ENCODE measurements at regions not wholly inside any gene's neighbourhood (a gene's known extent, or its start where the extent isn't known, plus 50 kb on each side); places are given as distances from the start of the nearest gene placed in this dataset.

DNA sequence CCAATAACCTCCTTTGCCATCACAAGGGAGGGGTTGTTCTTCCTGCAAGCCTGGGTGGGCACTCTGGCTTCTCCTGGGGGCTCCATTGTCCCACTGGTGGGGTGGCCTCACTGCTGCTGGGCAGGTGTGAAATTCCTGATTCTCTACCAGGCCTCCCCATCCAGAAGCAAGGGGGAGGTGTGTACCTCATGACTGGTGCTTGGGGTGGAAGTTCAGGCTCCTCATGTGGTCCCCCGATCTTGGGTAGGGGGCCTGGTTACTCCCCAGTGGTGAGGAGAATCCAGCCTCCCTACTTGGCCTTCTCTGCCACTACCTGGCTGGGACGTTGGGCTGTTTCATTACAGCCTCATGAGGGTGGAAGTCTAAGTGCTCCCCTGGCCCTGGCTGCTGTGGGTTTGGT is 433.9 kb downstream of the IRX2 start:
- no peak for DNase-seq (ENCODE audit: low read depth)
- TF ChIP-seq, protein P1, sequence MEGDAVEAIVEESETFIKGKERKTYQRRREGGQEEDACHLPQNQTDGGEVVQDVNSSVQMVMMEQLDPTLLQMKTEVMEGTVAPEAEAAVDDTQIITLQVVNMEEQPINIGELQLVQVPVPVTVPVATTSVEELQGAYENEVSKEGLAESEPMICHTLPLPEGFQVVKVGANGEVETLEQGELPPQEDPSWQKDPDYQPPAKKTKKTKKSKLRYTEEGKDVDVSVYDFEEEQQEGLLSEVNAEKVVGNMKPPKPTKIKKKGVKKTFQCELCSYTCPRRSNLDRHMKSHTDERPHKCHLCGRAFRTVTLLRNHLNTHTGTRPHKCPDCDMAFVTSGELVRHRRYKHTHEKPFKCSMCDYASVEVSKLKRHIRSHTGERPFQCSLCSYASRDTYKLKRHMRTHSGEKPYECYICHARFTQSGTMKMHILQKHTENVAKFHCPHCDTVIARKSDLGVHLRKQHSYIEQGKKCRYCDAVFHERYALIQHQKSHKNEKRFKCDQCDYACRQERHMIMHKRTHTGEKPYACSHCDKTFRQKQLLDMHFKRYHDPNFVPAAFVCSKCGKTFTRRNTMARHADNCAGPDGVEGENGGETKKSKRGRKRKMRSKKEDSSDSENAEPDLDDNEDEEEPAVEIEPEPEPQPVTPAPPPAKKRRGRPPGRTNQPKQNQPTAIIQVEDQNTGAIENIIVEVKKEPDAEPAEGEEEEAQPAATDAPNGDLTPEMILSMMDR (IDR thresholded peaks at IDR 0.05; ENCODE audit: control insufficient read depth, extremely low read depth, insufficient read depth): no peak
- no peak overlapping the region for H3K4me3 ChIP-seq (ENCODE audit: low read depth, low read length)

DNA sequence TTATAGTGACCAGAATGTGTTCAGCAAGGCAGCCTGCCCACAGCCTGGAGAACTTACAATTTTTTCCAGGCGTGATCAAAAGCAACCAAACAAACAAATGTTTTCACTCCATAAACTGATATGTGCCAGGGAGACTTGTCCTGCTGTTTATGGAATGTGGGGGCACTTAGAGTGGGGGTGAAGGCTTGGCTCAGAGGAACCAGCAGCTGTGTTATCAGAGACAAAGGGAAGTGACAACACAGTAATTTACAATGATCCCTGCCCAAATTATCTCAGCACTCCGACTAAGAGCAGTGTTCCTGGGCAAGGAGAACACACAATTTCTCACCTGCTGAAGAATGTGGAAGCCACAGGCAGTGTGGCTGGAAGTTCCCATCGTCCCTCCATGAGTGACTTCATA is 429.1 kb upstream of the IRX4 start:
- DNase-seq (ENCODE audit: low read depth): no peak
- TF ChIP-seq, protein P1 (IDR thresholded peaks at IDR 0.05; ENCODE audit: control insufficient read depth, extremely low read depth, insufficient read depth): no peak
- no peak overlapping the region for H3K4me3 ChIP-seq (ENCODE audit: low read depth, low read length)

DNA sequence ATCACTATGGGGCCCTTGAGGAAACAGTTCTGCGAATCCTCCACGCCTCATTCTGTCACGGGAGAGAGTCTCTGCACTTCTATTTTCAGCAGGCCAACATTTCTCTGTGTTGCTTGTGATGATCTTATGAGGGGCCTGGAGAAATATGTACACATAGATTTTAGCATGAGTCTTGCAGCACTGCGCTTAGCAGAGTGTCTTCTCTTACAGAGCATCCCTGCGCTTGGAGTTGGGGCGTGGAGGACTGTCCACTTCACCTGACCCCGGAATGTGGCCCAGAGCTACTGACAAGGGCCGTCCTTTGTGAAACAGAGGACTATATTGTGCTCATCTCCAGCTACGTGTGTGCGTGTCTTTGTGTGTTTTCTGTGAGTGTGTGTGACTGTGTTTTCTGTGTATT is 428.2 kb upstream of the IRX4 start:
- TF ChIP-seq, protein P1 (IDR thresholded peaks at IDR 0.05; ENCODE audit: control insufficient read depth, extremely low read depth, insufficient read depth): no peak
- no peak for DNase-seq (ENCODE audit: low read depth)
- no peak overlapping the region for H3K4me3 ChIP-seq (ENCODE audit: low read depth, low read length)

DNA sequence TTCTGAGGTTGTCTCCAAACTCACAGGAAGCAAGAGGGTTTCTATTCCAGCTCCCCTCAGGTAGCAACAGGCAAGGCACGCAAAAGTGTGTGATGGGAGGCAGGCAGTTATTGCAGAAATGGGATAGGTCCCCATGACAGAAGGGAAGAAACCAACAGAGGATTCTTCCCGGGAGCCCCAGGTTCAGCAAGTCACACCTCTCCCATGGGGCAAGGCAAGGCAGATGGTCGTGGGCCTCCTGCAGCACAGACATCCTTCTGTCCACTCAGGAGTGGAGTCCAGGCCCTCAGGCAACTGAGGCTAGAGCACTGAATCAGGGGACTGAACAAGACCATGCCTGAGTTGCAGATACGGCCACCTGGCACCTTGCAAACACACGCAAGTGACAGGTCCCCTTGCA is 424.9 kb upstream of the IRX4 start:
- TF ChIP-seq, protein P1 (IDR thresholded peaks at IDR 0.05; ENCODE audit: control insufficient read depth, extremely low read depth, insufficient read depth): no peak
- no peak overlapping the region for H3K4me3 ChIP-seq (ENCODE audit: low read depth, low read length)
- no peak for DNase-seq (ENCODE audit: low read depth)

DNA sequence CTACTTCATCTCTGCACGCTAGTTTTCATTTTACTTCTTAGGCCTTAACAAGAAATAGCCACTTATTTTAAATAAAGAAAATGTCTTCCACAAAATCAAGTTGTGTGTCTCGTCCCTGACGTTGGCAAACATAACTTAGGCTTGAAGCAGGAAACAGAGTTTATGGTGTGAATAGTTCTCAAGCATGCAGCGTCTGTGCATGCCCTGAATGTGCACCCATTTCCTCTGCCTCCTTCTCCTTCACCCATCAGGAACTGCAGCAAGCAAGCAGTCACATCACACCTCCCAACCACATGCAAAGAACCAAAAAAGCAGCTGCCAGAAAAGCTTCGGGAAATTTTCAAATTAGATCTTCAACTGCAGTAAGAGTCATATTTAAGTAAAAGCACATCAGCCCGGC is 424.0 kb upstream of the IRX4 start:
- DNase-seq (ENCODE audit: low read depth): no peak
- no peak overlapping the region for H3K4me3 ChIP-seq (ENCODE audit: low read depth, low read length)
- TF ChIP-seq, protein P1 (IDR thresholded peaks at IDR 0.05; ENCODE audit: control insufficient read depth, extremely low read depth, insufficient read depth): no peak

DNA sequence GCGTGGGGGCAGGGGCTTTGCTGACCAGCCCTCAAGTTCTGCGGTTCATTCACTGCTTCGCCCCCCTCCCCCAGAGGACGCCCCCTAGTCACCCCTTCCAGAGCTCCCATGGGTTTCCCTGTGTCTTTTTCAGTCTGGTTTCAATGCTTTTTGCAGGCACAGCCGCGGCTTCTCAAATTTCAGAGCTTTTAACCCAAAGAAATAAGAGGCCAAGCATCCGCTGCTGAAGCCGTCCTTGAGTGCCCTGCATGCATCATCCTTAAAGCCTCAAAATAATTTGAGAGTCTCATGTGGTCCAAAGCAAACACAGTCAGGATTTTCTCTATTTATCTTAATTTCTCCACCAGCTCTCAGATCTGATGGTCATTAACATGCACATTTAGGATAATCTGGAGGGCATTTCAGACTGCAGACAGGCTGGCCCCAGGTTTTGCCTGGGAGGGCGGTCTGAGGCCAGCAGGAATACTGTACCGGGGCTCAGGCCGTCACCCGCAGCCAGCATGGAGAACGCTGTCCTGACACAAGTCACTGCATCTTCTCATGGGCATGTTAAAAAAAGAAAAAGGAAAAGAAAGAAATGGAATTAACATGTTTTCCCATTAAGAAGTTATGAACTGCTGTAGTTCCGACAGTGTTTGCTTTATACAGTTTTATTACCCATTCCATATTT is 420.8 kb upstream of the IRX4 start:
- H3K4me3 ChIP-seq (ENCODE audit: low read depth, low read length): no peak overlapping the region
- TF ChIP-seq, protein P1 (IDR thresholded peaks at IDR 0.05; ENCODE audit: control insufficient read depth, extremely low read depth, insufficient read depth): no peak
- no peak for DNase-seq (ENCODE audit: low read depth)

DNA sequence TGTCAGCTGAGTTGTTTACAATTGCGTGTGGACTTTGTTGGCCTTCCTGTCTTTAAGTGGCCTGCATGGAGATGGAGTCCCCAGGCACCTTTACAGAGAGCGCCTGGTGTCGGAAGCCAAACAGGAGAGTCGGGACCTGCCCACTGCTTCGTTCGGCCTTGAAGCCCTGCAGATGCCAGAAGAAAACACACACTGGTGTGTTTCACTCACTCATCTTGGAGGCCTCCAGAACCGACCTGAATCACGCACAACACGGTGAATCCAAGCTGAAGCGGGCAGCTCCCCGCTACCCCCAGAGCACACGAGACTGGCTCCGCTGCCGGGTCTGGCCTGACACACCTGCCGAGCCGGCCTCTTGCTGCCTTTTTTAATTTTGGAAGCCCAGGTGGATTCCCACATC is 419.4 kb upstream of the IRX4 start:
- TF ChIP-seq, protein P1 (IDR thresholded peaks at IDR 0.05; ENCODE audit: control insufficient read depth, extremely low read depth, insufficient read depth): no peak
- H3K4me3 ChIP-seq (ENCODE audit: low read depth, low read length): no peak overlapping the region
- DNase-seq (ENCODE audit: low read depth): no peak
